KMS-11 (cell line): ENCODE measurements at regions not wholly inside any gene's neighbourhood (a gene's known extent, or its start where the extent isn't known, plus 50 kb on each side); places are given as distances from the start of the nearest gene placed in this dataset.

Experiments
- H2AFZ ChIP-seq: fragments of 200-600 bp; sonication (generic); 2 replicates; pipeline ENCODE4 v1.6.1; 2016; ENCODE audit warnings: antibody characterized with exemption, mixed run types, low read depth
- H3K27ac ChIP-seq: fragments of 200-600 bp; sonication (generic); 2 replicates; pipeline ENCODE4 v1.6.1; 2016; ENCODE audit warnings: mild to moderate bottlenecking, mixed run types
- H3K27me3 ChIP-seq: fragments of 200-600 bp; sonication (generic); 2 replicates; pipeline ENCODE4 v1.6.1; 2017; ENCODE audit warnings: mild to moderate bottlenecking, low read depth, mixed run types, moderate library complexity; ENCODE audit not compliant: insufficient read depth
- H3K36me3 ChIP-seq: fragments of 200-600 bp; sonication (generic); 2 replicates; pipeline ENCODE4 v1.6.1; 2017; ENCODE audit warnings: mild to moderate bottlenecking, mixed run types; ENCODE audit not compliant: insufficient read depth
- H3K4me1 ChIP-seq: fragments of 200-600 bp; sonication (generic); 2 replicates; pipeline ENCODE4 v1.6.1; 2016; ENCODE audit warnings: mild to moderate bottlenecking, low read depth, mixed run types; ENCODE audit not compliant: poor library complexity, severe bottlenecking
- H3K4me2 ChIP-seq: fragments of 200-600 bp; sonication (generic); 2 replicates; pipeline ENCODE4 v1.7.0; 2016; ENCODE audit warnings: mild to moderate bottlenecking, mixed run types
- H3K4me3 ChIP-seq: fragments of 200-600 bp; sonication (generic); IDR thresholded peaks from 2 replicates; pipeline ENCODE4 v1.6.1; 2017; ENCODE audit warnings: low read depth, low read length, mixed read lengths; ENCODE audit not compliant: insufficient read depth
- H3K79me2 ChIP-seq: fragments of 200-600 bp; sonication (generic); 2 replicates; pipeline ENCODE4 v1.6.1; 2016; ENCODE audit warnings: low read depth, mixed run types; ENCODE audit not compliant: insufficient read depth
- H3K9ac ChIP-seq: fragments of 200-600 bp; sonication (generic); 2 replicates; pipeline ENCODE4 v1.6.1; 2016; ENCODE audit warnings: mild to moderate bottlenecking, mixed run types
- H4K20me1 ChIP-seq: fragments of 200-600 bp; sonication (generic); 2 replicates; pipeline ENCODE4 v1.6.1; 2016; ENCODE audit warnings: mild to moderate bottlenecking, mixed run types; ENCODE audit not compliant: insufficient read depth
- CTCF ChIP-seq: fragments of 200-600 bp; sonication (generic); conservative IDR thresholded peaks from 2 replicates; pipeline ENCODE4 v1.6.1; 2017; ENCODE audit warnings: low read depth, mild to moderate bottlenecking, antibody characterized with exemption, low read length, moderate library complexity, mixed read lengths

GRCh38 chr18:24811950-24812681 is 351.7 kb downstream of the HRH4 start:
- Histone ChIP-seq H2AFZ (no peak overlapping the region), H3K4me2 (no peak overlapping the region), H3K27ac (no peak overlapping the region), H3K79me2 (no peaks in the 10 kb centered on the region), H3K9ac (no peak overlapping the region), H4K20me1 (no peaks in the 10 kb centered on the region), H3K4me1 (no peaks in the 10 kb centered on the region), H3K27me3 (no peaks in the 10 kb centered on the region), H3K36me3 (no peaks in the 10 kb centered on the region), H3K4me3 (no peak overlapping the region)
- no peak for TF ChIP-seq CTCF

- Histone ChIP-seq H3K4me1 (no peaks in the 10 kb centered on the region), H3K36me3 (no peaks in the 10 kb centered on the region), H2AFZ (no peak overlapping the region), H3K79me2 (no peaks in the 10 kb centered on the region), H3K27me3 (no peaks in the 10 kb centered on the region), H3K4me2 (no peak overlapping the region), H3K9ac (no peak overlapping the region), H3K4me3 (no peak overlapping the region), H4K20me1 (no peaks in the 10 kb centered on the region), H3K27ac (no peak overlapping the region)
- no peak for TF ChIP-seq CTCF
Measured at GRCh38 chr18:24814521-24814920, 354.1 kb downstream of the HRH4 start.

- TF ChIP-seq CTCF = no peak
- Histone ChIP-seq H3K4me2 (no peak overlapping the region), H3K9ac (no peak overlapping the region)
Measured at GRCh38 chr18:24817150-24817549, 356.7 kb downstream of the HRH4 start.

GRCh38 chr18:24817587-24818371 is 357.3 kb downstream of the HRH4 start:
- Histone ChIP-seq H3K9ac (no peak overlapping the region), H3K36me3 (no peaks in the 10 kb centered on the region), H3K27ac (no peak overlapping the region), H3K4me2 (no peak overlapping the region), H3K79me2 (no peaks in the 10 kb centered on the region), H3K27me3 (no peaks in the 10 kb centered on the region), H2AFZ (no peak overlapping the region), H4K20me1 (no peaks in the 10 kb centered on the region), H3K4me3 (no peak overlapping the region), H3K4me1 (no peaks in the 10 kb centered on the region)
- TF ChIP-seq CTCF = no peak

More at GRCh38 chr18:24817150-24817549, 356.7 kb downstream of the HRH4 start:
- Histone ChIP-seq H3K36me3 (no peaks in the 10 kb centered on the region), H3K4me3 (no peak overlapping the region), H3K4me1 (no peaks in the 10 kb centered on the region), H3K27me3 (no peaks in the 10 kb centered on the region), H3K27ac (no peak overlapping the region), H2AFZ (no peak overlapping the region), H4K20me1 (no peaks in the 10 kb centered on the region), H3K79me2 (no peaks in the 10 kb centered on the region)
